Fibroblast of lung (primary cell): ENCODE measurements at regions not wholly inside any gene's neighbourhood (a gene's known extent, or its start where the extent isn't known, plus 50 kb on each side); places are given as distances from the start of the nearest gene placed in this dataset.

ENCODE experiments used
- DNase-seq, 2 donors: peaks; one replicate each; pipeline versions ENCODE4 v3.0.0 to v3.0.0-alpha.2; 2010; ENCODE audit warnings: low read depth in 2 of 2
- H2AFZ ChIP-seq: 2 replicates; pipeline ENCODE4 v1.5.1; 2012; ENCODE audit warnings: low read length, control low read depth, inconsistent platforms
- H3K27ac ChIP-seq: 2 replicates; pipeline ENCODE4 v1.5.1; 2011; ENCODE audit warnings: low read length, control low read depth; ENCODE audit not compliant: insufficient read depth
- H3K27me3 ChIP-seq: 2 replicates; pipeline ENCODE4 v1.5.1; 2011; ENCODE audit warnings: mild to moderate bottlenecking, low read length; ENCODE audit not compliant: control insufficient read depth, insufficient read depth
- H3K36me3 ChIP-seq: 2 replicates; pipeline ENCODE4 v1.5.1; 2011; ENCODE audit warnings: low read length; ENCODE audit not compliant: control insufficient read depth, insufficient read depth
- H3K4me1 ChIP-seq: 2 replicates; pipeline ENCODE4 v1.5.1; 2011; ENCODE audit warnings: low read length; ENCODE audit not compliant: control insufficient read depth, insufficient read depth; ENCODE audit errors: extremely low read depth
- H3K4me2 ChIP-seq: 2 replicates; pipeline ENCODE4 v1.5.1; 2011; ENCODE audit warnings: low read length, control low read depth; ENCODE audit not compliant: insufficient read depth; ENCODE audit errors: extremely low read depth
- H3K4me3 ChIP-seq, 4 experiments: fragments of 200-600 bp in 1 of 4; sonication (generic) in 1 of 4; replicated peaks in 1 of 4; 2 replicates each; pipeline ENCODE4 v1.5.1; 2011 to 2016; ENCODE audit warnings: low read length in 4 of 4, low read depth in 3 of 4, mild to moderate bottlenecking in 3 of 4, control low read depth in 2 of 4, inconsistent platforms in 1 of 4, mixed read lengths in 1 of 4; ENCODE audit not compliant: insufficient read depth in 1 of 4; ENCODE audit errors: control extremely low read depth in 1 of 4
- H3K79me2 ChIP-seq: 2 replicates; pipeline ENCODE4 v1.5.1; 2012; ENCODE audit warnings: mild to moderate bottlenecking, low read length, inconsistent platforms; ENCODE audit not compliant: control insufficient read depth, insufficient read depth
- H3K9ac ChIP-seq: 2 replicates; pipeline ENCODE4 v1.5.1; 2011; ENCODE audit warnings: mild to moderate bottlenecking, low read length, control low read depth; ENCODE audit not compliant: insufficient read depth
- H3K9me3 ChIP-seq: 2 replicates; pipeline ENCODE4 v1.5.1; 2012; ENCODE audit warnings: low read depth, low read length; ENCODE audit not compliant: control insufficient read depth, insufficient read depth
- H4K20me1 ChIP-seq: 2 replicates; pipeline ENCODE4 v1.5.1; 2011; ENCODE audit warnings: low read length; ENCODE audit not compliant: control insufficient read depth, insufficient read depth; ENCODE audit errors: extremely low read depth
- EZH2 ChIP-seq: IDR thresholded peaks from 2 replicates; pipeline ENCODE4 v1.5.1; 2012; ENCODE audit warnings: low read length, control low read depth, mild to moderate bottlenecking; ENCODE audit errors: missing control alignments
- TF ChIP-seq, protein P1 (sequence below), 2 donors: IDR thresholded peaks in 1 of 2; conservative IDR thresholded peaks in 1 of 2; 1 replicate in 1 of 2; 2 replicates in 1 of 2; pipeline ENCODE4 v1.5.1; 2011 to 2012; ENCODE audit warnings: low read length in 2 of 2, control low read depth in 1 of 2, inconsistent platforms in 1 of 2, low read depth in 1 of 2, mild to moderate bottlenecking in 1 of 2

GRCh38 chr18:22680944-22681343 is 252.2 kb upstream of the RBBP8 start:
- H3K79me2 ChIP-seq = no peaks in the 10 kb centered on the region
- H3K4me2 ChIP-seq = no peak overlapping the region
- no peak overlapping the region for H3K27ac ChIP-seq
- H3K9ac ChIP-seq = no peak overlapping the region
- TF ChIP-seq, protein P1, sequence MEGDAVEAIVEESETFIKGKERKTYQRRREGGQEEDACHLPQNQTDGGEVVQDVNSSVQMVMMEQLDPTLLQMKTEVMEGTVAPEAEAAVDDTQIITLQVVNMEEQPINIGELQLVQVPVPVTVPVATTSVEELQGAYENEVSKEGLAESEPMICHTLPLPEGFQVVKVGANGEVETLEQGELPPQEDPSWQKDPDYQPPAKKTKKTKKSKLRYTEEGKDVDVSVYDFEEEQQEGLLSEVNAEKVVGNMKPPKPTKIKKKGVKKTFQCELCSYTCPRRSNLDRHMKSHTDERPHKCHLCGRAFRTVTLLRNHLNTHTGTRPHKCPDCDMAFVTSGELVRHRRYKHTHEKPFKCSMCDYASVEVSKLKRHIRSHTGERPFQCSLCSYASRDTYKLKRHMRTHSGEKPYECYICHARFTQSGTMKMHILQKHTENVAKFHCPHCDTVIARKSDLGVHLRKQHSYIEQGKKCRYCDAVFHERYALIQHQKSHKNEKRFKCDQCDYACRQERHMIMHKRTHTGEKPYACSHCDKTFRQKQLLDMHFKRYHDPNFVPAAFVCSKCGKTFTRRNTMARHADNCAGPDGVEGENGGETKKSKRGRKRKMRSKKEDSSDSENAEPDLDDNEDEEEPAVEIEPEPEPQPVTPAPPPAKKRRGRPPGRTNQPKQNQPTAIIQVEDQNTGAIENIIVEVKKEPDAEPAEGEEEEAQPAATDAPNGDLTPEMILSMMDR (conservative IDR thresholded peaks at IDR 0.05 in 1 of 2, IDR thresholded peaks at IDR 0.05 in 1 of 2; ENCODE audit: low read depth in 1 of 2, low read length in 2 of 2) = no peak
- no peak for TF ChIP-seq EZH2
- H3K4me1 ChIP-seq = no peaks in the 10 kb centered on the region
- H3K4me3 ChIP-seq = no peak overlapping the region
- no peaks in the 10 kb centered on the region for H4K20me1 ChIP-seq
- H3K36me3 ChIP-seq = no peaks in the 10 kb centered on the region
- no peak for DNase-seq
- no peaks in the 10 kb centered on the region for H3K9me3 ChIP-seq
- H3K27me3 ChIP-seq = no peaks in the 10 kb centered on the region
- no peak overlapping the region for H2AFZ ChIP-seq

GRCh38 chr18:22681908-22682307 is 251.2 kb upstream of the RBBP8 start:
- no peaks in the 10 kb centered on the region for H4K20me1 ChIP-seq
- H3K4me1 ChIP-seq = no peaks in the 10 kb centered on the region
- H2AFZ ChIP-seq = no peak overlapping the region
- DNase-seq = peak in 1 of 2 donors; percentile 35
- H3K79me2 ChIP-seq = no peaks in the 10 kb centered on the region
- H3K27ac ChIP-seq = no peak overlapping the region
- no peaks in the 10 kb centered on the region for H3K36me3 ChIP-seq
- no peaks in the 10 kb centered on the region for H3K9me3 ChIP-seq
- H3K9ac ChIP-seq = no peak overlapping the region
- H3K27me3 ChIP-seq = no peaks in the 10 kb centered on the region
- no peak overlapping the region for H3K4me3 ChIP-seq
- TF ChIP-seq EZH2 = no peak
- TF ChIP-seq, protein P1 (conservative IDR thresholded peaks at IDR 0.05 in 1 of 2, IDR thresholded peaks at IDR 0.05 in 1 of 2; ENCODE audit: low read depth in 1 of 2, low read length in 2 of 2) = no peak
- no peak overlapping the region for H3K4me2 ChIP-seq

DNA sequence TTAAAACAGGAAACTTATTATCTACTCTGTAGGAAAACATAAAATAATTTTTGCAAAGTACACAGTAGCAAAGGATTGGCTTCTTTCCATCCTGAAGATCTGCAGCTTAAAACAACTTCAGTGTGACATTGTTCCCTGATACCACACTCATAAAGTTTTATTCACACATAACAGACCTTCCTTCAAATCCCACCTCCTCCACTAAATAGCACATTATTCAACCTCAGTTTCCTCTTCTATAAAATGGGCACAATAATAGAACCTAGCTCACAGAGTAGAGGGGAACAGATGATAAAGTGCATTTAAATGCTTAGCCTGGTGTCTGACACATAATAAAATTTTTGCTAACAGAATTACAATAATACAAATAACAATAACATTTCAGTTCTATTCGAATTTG is 250.4 kb upstream of the RBBP8 start:
- H3K4me2 ChIP-seq = peak overlapping the region; percentile 30
- TF ChIP-seq, protein P1 (conservative IDR thresholded peaks at IDR 0.05 in 1 of 2, IDR thresholded peaks at IDR 0.05 in 1 of 2; ENCODE audit: low read depth in 1 of 2, low read length in 2 of 2) = no peak
- no peak for TF ChIP-seq EZH2

More for the DNA sequence above, 250.4 kb upstream of the RBBP8 start:
- Histone ChIP-seq H3K79me2 (no peaks in the 10 kb centered on the region), H2AFZ (no peak overlapping the region), H4K20me1 (no peaks in the 10 kb centered on the region), H3K4me3 (no peak overlapping the region), H3K36me3 (no peaks in the 10 kb centered on the region), H3K27ac (no peak overlapping the region), H3K9ac (no peak overlapping the region), H3K27me3 (no peaks in the 10 kb centered on the region), H3K4me1 (no peaks in the 10 kb centered on the region), H3K9me3 (no peaks in the 10 kb centered on the region)
- no peak for DNase-seq
